Common myeloid progenitor, CD34-positive (primary cell): ENCODE measurements at regions not wholly inside any gene's neighbourhood (a gene's known extent, or its start where the extent isn't known, plus 50 kb on each side); places are given as distances from the start of the nearest gene placed in this dataset.

Experiments used
- CTCF ChIA-PET: fragments of 350-600 bp; sonication (Branson Sonifier 250); formaldehyde crosslinking; loops from one replicate; lab custom pipeline; 2021; ENCODE audit warnings: antibody characterized with exemption; lab: Charles Lee
- POLR2A ChIA-PET: fragments of 350-600 bp; sonication (Branson Sonifier 250); formaldehyde crosslinking; loops from one replicate; lab custom pipeline; 2021; ENCODE audit warnings: antibody characterized with exemption; lab: Charles Lee
- DNase-seq, 3 donors: peaks; one replicate each; pipeline versions ENCODE4 v3.0.0 to v3.0.0-alpha.2; 2013
- H3K27ac ChIP-seq, 2 experiments: 1 replicate in 1 of 2; 2 replicates in 1 of 2; pipeline ENCODE4 v1.7.0; 2013; ENCODE audit warnings: inconsistent platforms in 2 of 2, low read length in 2 of 2, mild to moderate bottlenecking in 2 of 2, low read depth in 1 of 2, moderate library complexity in 1 of 2; ENCODE audit not compliant: severe bottlenecking in 2 of 2, insufficient read depth in 1 of 2, poor library complexity in 1 of 2
- H3K27me3 ChIP-seq, 5 experiments: replicated peaks in 2 of 5; 1 replicate in 3 of 5; 2 replicates in 2 of 5; pipeline versions ENCODE4 v1.6.1 to v1.7.0; 2013; ENCODE audit warnings: low read length in 4 of 5, mild to moderate bottlenecking in 2 of 5, moderate library complexity in 2 of 5, inconsistent platforms in 1 of 5; ENCODE audit not compliant: insufficient read depth in 5 of 5, control insufficient read depth in 4 of 5
- H3K36me3 ChIP-seq, 4 experiments: 1 replicate in 2 of 4; 2 replicates in 2 of 4; pipeline versions ENCODE4 v1.6.1 to v1.7.0; 2013; ENCODE audit warnings: low read length in 3 of 4, control low read depth in 1 of 4, mild to moderate bottlenecking in 1 of 4; ENCODE audit not compliant: control insufficient read depth in 4 of 4, insufficient read depth in 4 of 4
- H3K4me1 ChIP-seq, 4 experiments: 1 replicate in 3 of 4; 2 replicates in 1 of 4; pipeline versions ENCODE4 v1.6.1 to v1.7.1; 2013; ENCODE audit warnings: low read length in 3 of 4, mild to moderate bottlenecking in 3 of 4, control low read depth in 1 of 4, inconsistent platforms in 1 of 4, moderate library complexity in 1 of 4; ENCODE audit not compliant: control insufficient read depth in 4 of 4, insufficient read depth in 4 of 4; ENCODE audit errors: control extremely low read depth in 1 of 4
- H3K4me3 ChIP-seq, 7 experiments: 1 replicate in 4 of 7; 2 replicates in 3 of 7; pipeline versions ENCODE4 v1.5.1 to v1.7.0; 2013; ENCODE audit warnings: mild to moderate bottlenecking in 7 of 7, low read length in 6 of 7, moderate library complexity in 6 of 7, inconsistent platforms in 2 of 7, low read depth in 2 of 7, control low read depth in 1 of 7; ENCODE audit not compliant: insufficient read depth in 4 of 7, control insufficient read depth in 1 of 7; ENCODE audit errors: extremely low read depth in 1 of 7
- H3K9me3 ChIP-seq, 5 experiments: 1 replicate in 4 of 5; 2 replicates in 1 of 5; pipeline versions ENCODE4 v1.6.1 to v1.7.1; 2013; ENCODE audit warnings: low read length in 4 of 5, mild to moderate bottlenecking in 2 of 5, inconsistent platforms in 1 of 5, low read depth in 1 of 5, moderate library complexity in 1 of 5; ENCODE audit not compliant: control insufficient read depth in 4 of 5, insufficient read depth in 2 of 5; ENCODE audit errors: control extremely low read depth in 1 of 5
- WGBS: methylation state at CpG from one replicate; pipeline ENCODE4 v1.1.5; 2013; ENCODE audit not compliant: insufficient coverage; 5-methylcytosine and 5-hydroxymethylcytosine counted together

- no peak overlapping the region for H3K4me3 ChIP-seq
- H3K27ac ChIP-seq = no peak overlapping the region
- POLR2A ChIA-PET = no interaction called here
- DNase-seq = no peak
- peaks cover 0 to 3% (median 0%) of the 10 kb centered on the region in 5 experiments for H3K27me3 ChIP-seq
- no peaks in the 10 kb centered on the region for H3K9me3 ChIP-seq
- H3K4me1 ChIP-seq = no peaks in the 10 kb centered on the region
- CTCF ChIA-PET = no interaction called here
- H3K36me3 ChIP-seq = no peaks in the 10 kb centered on the region
- WGBS = 50% methylated on average over 2 of the region's 4 CpGs
Measured at GRCh38 chr2:204184226-204184625, 247.7 kb downstream of the ICOS start.

- Histone ChIP-seq H3K9me3 (no peaks in the 10 kb centered on the region), H3K36me3 (no peaks in the 10 kb centered on the region), H3K27me3 (no peaks in the 10 kb centered on the region), H3K4me3 (no peak overlapping the region), H3K27ac (no peak overlapping the region), H3K4me1 (no peaks in the 10 kb centered on the region)
- CTCF ChIA-PET = interaction anchor here (0.8 kb wide), 1 partner anchor 10 kb away, joined by 3 read pairs; no protein-coding TSS in a partner anchor
- DNase-seq = no peak
- WGBS = 94% methylated on average over 3 of the region's 4 CpGs
- POLR2A ChIA-PET = no interaction called here
Measured at GRCh38 chr2:204187229-204188083, 250.9 kb downstream of the ICOS start.

- no peaks in the 10 kb centered on the region for H3K36me3 ChIP-seq
- ChIA-PET CTCF (interaction anchor here (6.8 kb wide), 1 partner anchor 13 kb away, joined by 33 read pairs; no protein-coding TSS in a partner anchor), POLR2A (no interaction called here)
- H3K27ac ChIP-seq = no peak overlapping the region
- no peaks in the 10 kb centered on the region for H3K9me3 ChIP-seq
- no peaks in the 10 kb centered on the region for H3K4me1 ChIP-seq
- H3K27me3 ChIP-seq = no peaks in the 10 kb centered on the region
- no peak for DNase-seq
- H3K4me3 ChIP-seq = no peak overlapping the region
Measured at GRCh38 chr2:204191574-204191973, 255.0 kb downstream of the ICOS start.

- POLR2A ChIA-PET = no interaction called here
- no peak overlapping the region for H3K27ac ChIP-seq
- H3K4me3 ChIP-seq = no peak overlapping the region
- CTCF ChIA-PET = interaction anchor here (6.8 kb wide), 1 partner anchor 17 kb away, joined by 33 read pairs; no protein-coding TSS in a partner anchor
- no peaks in the 10 kb centered on the region for H3K27me3 ChIP-seq
- no peaks in the 10 kb centered on the region for H3K36me3 ChIP-seq
- WGBS = 92% methylated on average over 4 of the region's 4 CpGs
- no peaks in the 10 kb centered on the region for H3K4me1 ChIP-seq
- H3K9me3 ChIP-seq = no peaks in the 10 kb centered on the region
- DNase-seq = no peak
Measured at GRCh38 chr2:204195498-204195897, 258.9 kb downstream of the ICOS start.

- no peak overlapping the region for H3K4me3 ChIP-seq
- ChIA-PET CTCF (no interaction called here), POLR2A (no interaction called here)
- WGBS = 94% methylated on average over 3 of the region's 5 CpGs
- H3K9me3 ChIP-seq = no peaks in the 10 kb centered on the region
- no peaks in the 10 kb centered on the region for H3K4me1 ChIP-seq
- H3K27ac ChIP-seq = no peak overlapping the region
- no peak for DNase-seq
- no peaks in the 10 kb centered on the region for H3K27me3 ChIP-seq
- H3K36me3 ChIP-seq = no peaks in the 10 kb centered on the region
Measured at GRCh38 chr2:204197336-204198005, 260.9 kb downstream of the ICOS start.

GRCh38 chr2:204199357-204199756, 262.8 kb downstream of the ICOS start:
- CTCF ChIA-PET = no interaction called here
- Histone ChIP-seq H3K9me3 (no peaks in the 10 kb centered on the region), H3K27me3 (no peaks in the 10 kb centered on the region), H3K36me3 (no peaks in the 10 kb centered on the region), H3K4me1 (no peaks in the 10 kb centered on the region), H3K27ac (no peak overlapping the region), H3K4me3 (no peak overlapping the region)
- 100% methylated on average over 1 of the region's 3 CpGs for WGBS
- no peak for DNase-seq
- POLR2A ChIA-PET = no interaction called here

GRCh38 chr2:204201507-204201906, 264.9 kb downstream of the ICOS start:
- Histone ChIP-seq H3K4me1 (no peaks in the 10 kb centered on the region), H3K27ac (no peak overlapping the region), H3K36me3 (no peaks in the 10 kb centered on the region), H3K9me3 (no peaks in the 10 kb centered on the region), H3K27me3 (peaks cover 0 to 2% (median 0%) of the 10 kb centered on the region in 5 experiments), H3K4me3 (no peak overlapping the region)
- ChIA-PET POLR2A (no interaction called here), CTCF (no interaction called here)
- 93% methylated on average over 2 of the region's 2 CpGs for WGBS
- DNase-seq = no peak
